Liver (tissue), 8 donors: ENCODE measurements at regions not wholly inside any gene's neighbourhood (a gene's known extent, or its start where the extent isn't known, plus 50 kb on each side); places are given as distances from the start of the nearest gene placed in this dataset.

Source experiments
- DNase-seq: peaks from one replicate; pipeline ENCODE4 v3.0.0-alpha.2; 2017; ENCODE audit warnings: low spot score
- H3K27ac ChIP-seq, 2 donors: one replicate each; pipeline ENCODE4 v1.7.0; 2013; ENCODE audit warnings: inconsistent platforms in 2 of 2, low read length in 2 of 2, control low read depth in 1 of 2, low read depth in 1 of 2, mild to moderate bottlenecking in 1 of 2
- H3K27me3 ChIP-seq, 4 donors: one replicate each; pipeline versions ENCODE4 v1.6.1 to v1.7.0; 2013; ENCODE audit warnings: low read length in 3 of 4, inconsistent platforms in 1 of 4, mild to moderate bottlenecking in 1 of 4, moderate library complexity in 1 of 4; ENCODE audit not compliant: control insufficient read depth in 4 of 4, insufficient read depth in 4 of 4
- H3K36me3 ChIP-seq, 4 donors: one replicate each; pipeline versions ENCODE4 v1.6.1 to v1.7.0; 2013; ENCODE audit warnings: low read length in 3 of 4, mild to moderate bottlenecking in 3 of 4, low read depth in 1 of 4, moderate library complexity in 1 of 4; ENCODE audit not compliant: control insufficient read depth in 4 of 4, insufficient read depth in 3 of 4
- H3K4me1 ChIP-seq, 4 donors: one replicate each; pipeline versions ENCODE4 v1.6.1 to v1.7.0; 2013; ENCODE audit warnings: low read length in 3 of 4, mild to moderate bottlenecking in 3 of 4, moderate library complexity in 1 of 4; ENCODE audit not compliant: control insufficient read depth in 4 of 4, insufficient read depth in 4 of 4
- H3K4me3 ChIP-seq, 3 donors: one replicate each; pipeline versions ENCODE4 v1.6.1 to v1.7.0; 2013; ENCODE audit warnings: low read length in 3 of 3, control low read depth in 1 of 3, low read depth in 1 of 3, mild to moderate bottlenecking in 1 of 3
- H3K9ac ChIP-seq, 2 donors: one replicate each; pipeline ENCODE4 v1.7.0; 2013; ENCODE audit warnings: low read length in 2 of 2, mild to moderate bottlenecking in 2 of 2, moderate library complexity in 2 of 2, control low read depth in 1 of 2, low read depth in 1 of 2
- H3K9me3 ChIP-seq, 4 donors: one replicate each; pipeline versions ENCODE4 v1.6.1 to v1.7.0; 2013; ENCODE audit warnings: low read length in 3 of 4; ENCODE audit not compliant: control insufficient read depth in 4 of 4
- CTCF ChIP-seq: fragments of 150-350 bp; IDR thresholded peaks from 2 replicates; pipeline ENCODE4 v1.5.1; 2017; ENCODE audit warnings: improper control_type of control experiment, low read depth, low read length; ENCODE audit not compliant: missing input control
- EGR1 ChIP-seq, 2 donors: IDR thresholded peaks; 2 replicates each; pipeline ENCODE4 v1.6.1; 2016 to 2018; ENCODE audit warnings: antibody characterized with exemption in 2 of 2, low read depth in 2 of 2
- FOXA1 ChIP-seq: IDR thresholded peaks from 2 replicates; pipeline ENCODE4 v1.6.1; 2016; ENCODE audit warnings: antibody characterized with exemption
- FOXA2 ChIP-seq: IDR thresholded peaks from 2 replicates; pipeline ENCODE4 v1.6.1; 2016; ENCODE audit warnings: antibody characterized with exemption
- GABPA ChIP-seq, 2 donors: IDR thresholded peaks in 1 of 2; conservative IDR thresholded peaks in 1 of 2; 2 replicates each; pipeline ENCODE4 v1.6.1; 2016; ENCODE audit warnings: antibody characterized with exemption in 2 of 2, mild to moderate bottlenecking in 1 of 2, moderate library complexity in 1 of 2
- HNF4A ChIP-seq, 2 donors: conservative IDR thresholded peaks; 2 replicates each; pipeline ENCODE4 v1.6.1; 2016; ENCODE audit warnings: antibody characterized with exemption in 2 of 2, mild to moderate bottlenecking in 2 of 2
- HNF4G ChIP-seq: IDR thresholded peaks from 2 replicates; pipeline ENCODE4 v1.6.1; 2016; ENCODE audit warnings: antibody characterized with exemption
- JUND ChIP-seq, 2 donors: IDR thresholded peaks; 2 replicates each; pipeline ENCODE4 v1.6.1; 2016; ENCODE audit warnings: antibody characterized with exemption in 2 of 2
- NR2F2 ChIP-seq: IDR thresholded peaks from 2 replicates; pipeline ENCODE4 v1.6.1; 2016; ENCODE audit warnings: antibody characterized with exemption
- RAD21 ChIP-seq, 2 donors: IDR thresholded peaks; 2 replicates each; pipeline ENCODE4 v1.6.1; 2016; ENCODE audit warnings: antibody characterized with exemption in 2 of 2, mild to moderate bottlenecking in 2 of 2
- RXRA ChIP-seq, 2 donors: IDR thresholded peaks; 2 replicates each; pipeline ENCODE4 v1.6.1; 2017 to 2018; ENCODE audit warnings: antibody characterized with exemption in 2 of 2, mild to moderate bottlenecking in 1 of 2
- SP1 ChIP-seq: IDR thresholded peaks from 2 replicates; pipeline ENCODE4 v1.6.1; 2018; ENCODE audit warnings: antibody characterized with exemption, mild to moderate bottlenecking
- TAF1 ChIP-seq: conservative IDR thresholded peaks from 2 replicates; pipeline ENCODE4 v1.6.1; 2016; ENCODE audit warnings: antibody characterized with exemption, mild to moderate bottlenecking
- YY1 ChIP-seq: IDR thresholded peaks from 2 replicates; pipeline ENCODE4 v1.6.1; 2016; ENCODE audit warnings: antibody characterized with exemption, mild to moderate bottlenecking
- WGBS: extraction: QIAGEN DNeasy Blood & Tissue Kit; methylation state at CpG from one replicate; pipeline ENCODE4 v1.1.7; 2013; 5-methylcytosine and 5-hydroxymethylcytosine counted together
- TF ChIP-seq, protein P1 (sequence below): IDR thresholded peaks from 2 replicates; pipeline ENCODE4 v1.6.1; 2016; ENCODE audit warnings: antibody characterized with exemption
- TF ChIP-seq, protein P2 (sequence below): IDR thresholded peaks from 2 replicates; pipeline ENCODE4 v1.6.1; 2016; ENCODE audit warnings: antibody characterized with exemption
- TF ChIP-seq, protein P3 (sequence below): IDR thresholded peaks from 2 replicates; pipeline ENCODE4 v1.6.1; 2016; ENCODE audit warnings: antibody characterized with exemption, mild to moderate bottlenecking
- TF ChIP-seq, protein P4 (sequence below): IDR thresholded peaks from 2 replicates; pipeline ENCODE4 v1.6.1; 2016; ENCODE audit warnings: antibody characterized with exemption
- donor health status: healthy.
- donor health status: healthy.
- donor health status: healthy.
- donor health status: healthy.
- donor health status: healthy.

DNA sequence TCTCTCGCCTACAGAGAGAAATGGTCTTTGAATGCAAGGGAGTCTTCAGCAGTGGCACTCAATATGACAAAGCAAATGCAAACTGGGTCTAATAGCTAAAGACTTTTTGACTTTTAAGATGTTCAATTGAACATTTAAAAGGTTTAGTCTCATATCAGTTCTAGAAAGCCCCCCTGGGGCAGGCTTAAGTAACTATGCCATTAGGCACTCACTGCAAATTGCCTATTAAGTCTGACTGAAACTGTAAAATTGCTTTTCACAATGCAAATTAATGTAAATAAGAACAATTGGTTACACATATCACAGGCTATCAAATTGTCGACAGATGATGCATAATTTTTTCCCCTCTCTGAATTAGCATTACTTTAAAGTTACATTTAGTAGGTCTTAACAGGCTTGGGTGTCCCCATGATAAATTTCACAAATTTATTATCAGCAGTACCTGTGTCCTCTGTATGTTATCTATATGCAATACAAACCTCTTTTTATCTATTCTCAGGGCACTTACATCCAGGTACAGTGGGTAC lies 329.1 kb downstream of the LRRIQ3 start:
- Histone ChIP-seq H3K27me3 (no peaks in the 10 kb centered on the region), H3K9me3 (no peaks in the 10 kb centered on the region), H3K36me3 (no peaks in the 10 kb centered on the region), H3K4me1 (no peaks in the 10 kb centered on the region), H3K4me3 (no peak overlapping the region), H3K9ac (no peak overlapping the region), H3K27ac (no peak overlapping the region)
- TF ChIP-seq SP1 (no peak), HNF4G (no peak), TAF1 (no peak), NR2F2 (no peak), RAD21 (IDR thresholded peaks at IDR 0.05) (no peak), YY1 (no peak), GABPA (IDR thresholded peaks at IDR 0.05 in 1 of 2, conservative IDR thresholded peaks at IDR 0.05 in 1 of 2) (no peak), EGR1 (IDR thresholded peaks at IDR 0.05; ENCODE audit: low read depth in 2 of 2) (no peak), FOXA2 (no peak), RXRA (IDR thresholded peaks at IDR 0.05) (no peak), HNF4A (conservative IDR thresholded peaks at IDR 0.05) (no peak), JUND (IDR thresholded peaks at IDR 0.05) (no peak)
- TF ChIP-seq, protein P1, sequence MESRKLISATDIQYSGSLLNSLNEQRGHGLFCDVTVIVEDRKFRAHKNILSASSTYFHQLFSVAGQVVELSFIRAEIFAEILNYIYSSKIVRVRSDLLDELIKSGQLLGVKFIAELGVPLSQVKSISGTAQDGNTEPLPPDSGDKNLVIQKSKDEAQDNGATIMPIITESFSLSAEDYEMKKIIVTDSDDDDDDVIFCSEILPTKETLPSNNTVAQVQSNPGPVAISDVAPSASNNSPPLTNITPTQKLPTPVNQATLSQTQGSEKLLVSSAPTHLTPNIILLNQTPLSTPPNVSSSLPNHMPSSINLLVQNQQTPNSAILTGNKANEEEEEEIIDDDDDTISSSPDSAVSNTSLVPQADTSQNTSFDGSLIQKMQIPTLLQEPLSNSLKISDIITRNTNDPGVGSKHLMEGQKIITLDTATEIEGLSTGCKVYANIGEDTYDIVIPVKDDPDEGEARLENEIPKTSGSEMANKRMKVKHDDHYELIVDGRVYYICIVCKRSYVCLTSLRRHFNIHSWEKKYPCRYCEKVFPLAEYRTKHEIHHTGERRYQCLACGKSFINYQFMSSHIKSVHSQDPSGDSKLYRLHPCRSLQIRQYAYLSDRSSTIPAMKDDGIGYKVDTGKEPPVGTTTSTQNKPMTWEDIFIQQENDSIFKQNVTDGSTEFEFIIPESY, result no peak
- TF ChIP-seq, protein P2, sequence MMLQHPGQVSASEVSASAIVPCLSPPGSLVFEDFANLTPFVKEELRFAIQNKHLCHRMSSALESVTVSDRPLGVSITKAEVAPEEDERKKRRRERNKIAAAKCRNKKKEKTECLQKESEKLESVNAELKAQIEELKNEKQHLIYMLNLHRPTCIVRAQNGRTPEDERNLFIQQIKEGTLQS, result no peak
- TF ChIP-seq, protein P3, sequence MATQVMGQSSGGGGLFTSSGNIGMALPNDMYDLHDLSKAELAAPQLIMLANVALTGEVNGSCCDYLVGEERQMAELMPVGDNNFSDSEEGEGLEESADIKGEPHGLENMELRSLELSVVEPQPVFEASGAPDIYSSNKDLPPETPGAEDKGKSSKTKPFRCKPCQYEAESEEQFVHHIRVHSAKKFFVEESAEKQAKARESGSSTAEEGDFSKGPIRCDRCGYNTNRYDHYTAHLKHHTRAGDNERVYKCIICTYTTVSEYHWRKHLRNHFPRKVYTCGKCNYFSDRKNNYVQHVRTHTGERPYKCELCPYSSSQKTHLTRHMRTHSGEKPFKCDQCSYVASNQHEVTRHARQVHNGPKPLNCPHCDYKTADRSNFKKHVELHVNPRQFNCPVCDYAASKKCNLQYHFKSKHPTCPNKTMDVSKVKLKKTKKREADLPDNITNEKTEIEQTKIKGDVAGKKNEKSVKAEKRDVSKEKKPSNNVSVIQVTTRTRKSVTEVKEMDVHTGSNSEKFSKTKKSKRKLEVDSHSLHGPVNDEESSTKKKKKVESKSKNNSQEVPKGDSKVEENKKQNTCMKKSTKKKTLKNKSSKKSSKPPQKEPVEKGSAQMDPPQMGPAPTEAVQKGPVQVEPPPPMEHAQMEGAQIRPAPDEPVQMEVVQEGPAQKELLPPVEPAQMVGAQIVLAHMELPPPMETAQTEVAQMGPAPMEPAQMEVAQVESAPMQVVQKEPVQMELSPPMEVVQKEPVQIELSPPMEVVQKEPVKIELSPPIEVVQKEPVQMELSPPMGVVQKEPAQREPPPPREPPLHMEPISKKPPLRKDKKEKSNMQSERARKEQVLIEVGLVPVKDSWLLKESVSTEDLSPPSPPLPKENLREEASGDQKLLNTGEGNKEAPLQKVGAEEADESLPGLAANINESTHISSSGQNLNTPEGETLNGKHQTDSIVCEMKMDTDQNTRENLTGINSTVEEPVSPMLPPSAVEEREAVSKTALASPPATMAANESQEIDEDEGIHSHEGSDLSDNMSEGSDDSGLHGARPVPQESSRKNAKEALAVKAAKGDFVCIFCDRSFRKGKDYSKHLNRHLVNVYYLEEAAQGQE, result no peak
- TF ChIP-seq, protein P4, sequence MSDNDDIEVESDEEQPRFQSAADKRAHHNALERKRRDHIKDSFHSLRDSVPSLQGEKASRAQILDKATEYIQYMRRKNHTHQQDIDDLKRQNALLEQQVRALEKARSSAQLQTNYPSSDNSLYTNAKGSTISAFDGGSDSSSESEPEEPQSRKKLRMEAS, result no peak
- DNase-seq, result no peak
- WGBS, result 81% methylated on average over 2 of the region's 2 CpGs

GRCh38 chr1:73862355-73862754 lies 335.6 kb downstream of the LRRIQ3 start:
- Histone ChIP-seq H3K9me3 (no peaks in the 10 kb centered on the region), H3K36me3 (no peaks in the 10 kb centered on the region), H3K27me3 (no peaks in the 10 kb centered on the region), H3K27ac (no peak overlapping the region), H3K9ac (no peak overlapping the region), H3K4me3 (no peak overlapping the region), H3K4me1 (no peaks in the 10 kb centered on the region)
- DNase-seq, result no peak
- 72% methylated on average over 1 of the region's 1 CpG for WGBS
- TF ChIP-seq RAD21 (IDR thresholded peaks at IDR 0.05) (no peak), TAF1 (no peak), CTCF (no peak), NR2F2 (no peak), JUND (IDR thresholded peaks at IDR 0.05) (no peak), HNF4G (no peak), FOXA2 (no peak), RXRA (IDR thresholded peaks at IDR 0.05) (no peak), HNF4A (conservative IDR thresholded peaks at IDR 0.05) (no peak), EGR1 (IDR thresholded peaks at IDR 0.05; ENCODE audit: low read depth in 2 of 2) (no peak), FOXA1 (no peak), YY1 (no peak), GABPA (IDR thresholded peaks at IDR 0.05 in 1 of 2, conservative IDR thresholded peaks at IDR 0.05 in 1 of 2) (no peak)
- TF ChIP-seq, protein P3, result no peak
- TF ChIP-seq, protein P1, result no peak
